Neural crest cell (in vitro differentiated cells): ENCODE measurements at regions not wholly inside any gene's neighbourhood (a gene's known extent, or its start where the extent isn't known, plus 50 kb on each side); places are given as distances from the start of the nearest gene placed in this dataset.

ENCODE experiments used
- DNase-seq: peaks from one replicate; pipeline ENCODE4 v3.0.0; 2021; ENCODE audit warnings: low read depth, mixed read lengths, low spot score
- H3K27ac Mint-ChIP-seq: one replicate; pipeline ENCODE4 v1.8.0; 2021; ENCODE audit warnings: mild to moderate bottlenecking, mixed read lengths; ENCODE audit not compliant: unreplicated experiment
- H3K27me3 Mint-ChIP-seq: 2 replicates; pipeline ENCODE4 v1.8.0; 2021; ENCODE audit warnings: low read depth, mild to moderate bottlenecking, mixed read lengths
- H3K36me3 Mint-ChIP-seq: 2 replicates; pipeline ENCODE4 v1.8.0; 2021; ENCODE audit warnings: low read depth, mild to moderate bottlenecking, mixed read lengths
- H3K4me1 Mint-ChIP-seq: 2 replicates; pipeline ENCODE4 v1.8.0; 2021; ENCODE audit warnings: mixed read lengths
- H3K4me3 Mint-ChIP-seq: one replicate; pipeline ENCODE4 v1.8.0; 2021; ENCODE audit warnings: mild to moderate bottlenecking, mixed read lengths
- H3K9me3 Mint-ChIP-seq: 2 replicates; pipeline ENCODE4 v1.8.0; 2021; ENCODE audit warnings: mixed read lengths
- TF ChIP-seq, protein P1 (sequence below): fragments of 200-600 bp; sonication (generic); conservative IDR thresholded peaks from 2 replicates; pipeline ENCODE4 v1.5.0; 2021; ENCODE audit warnings: antibody characterized with exemption, mild to moderate bottlenecking

- Mint-ChIP-seq H3K4me1 (no peaks in the 10 kb centered on the region), H3K36me3 (no peaks in the 10 kb centered on the region), H3K27ac (no peak overlapping the region), H3K4me3 (no peak overlapping the region), H3K9me3 (peaks cover 3% of the 10 kb centered on the region), H3K27me3 (no peaks in the 10 kb centered on the region)
- TF ChIP-seq, protein P1, sequence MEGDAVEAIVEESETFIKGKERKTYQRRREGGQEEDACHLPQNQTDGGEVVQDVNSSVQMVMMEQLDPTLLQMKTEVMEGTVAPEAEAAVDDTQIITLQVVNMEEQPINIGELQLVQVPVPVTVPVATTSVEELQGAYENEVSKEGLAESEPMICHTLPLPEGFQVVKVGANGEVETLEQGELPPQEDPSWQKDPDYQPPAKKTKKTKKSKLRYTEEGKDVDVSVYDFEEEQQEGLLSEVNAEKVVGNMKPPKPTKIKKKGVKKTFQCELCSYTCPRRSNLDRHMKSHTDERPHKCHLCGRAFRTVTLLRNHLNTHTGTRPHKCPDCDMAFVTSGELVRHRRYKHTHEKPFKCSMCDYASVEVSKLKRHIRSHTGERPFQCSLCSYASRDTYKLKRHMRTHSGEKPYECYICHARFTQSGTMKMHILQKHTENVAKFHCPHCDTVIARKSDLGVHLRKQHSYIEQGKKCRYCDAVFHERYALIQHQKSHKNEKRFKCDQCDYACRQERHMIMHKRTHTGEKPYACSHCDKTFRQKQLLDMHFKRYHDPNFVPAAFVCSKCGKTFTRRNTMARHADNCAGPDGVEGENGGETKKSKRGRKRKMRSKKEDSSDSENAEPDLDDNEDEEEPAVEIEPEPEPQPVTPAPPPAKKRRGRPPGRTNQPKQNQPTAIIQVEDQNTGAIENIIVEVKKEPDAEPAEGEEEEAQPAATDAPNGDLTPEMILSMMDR: no peak
- no peak for DNase-seq
These were observed 1208.8 kb upstream of the LRRTM1 start for GRCh38 chr2:81513328-81513727.

DNA sequence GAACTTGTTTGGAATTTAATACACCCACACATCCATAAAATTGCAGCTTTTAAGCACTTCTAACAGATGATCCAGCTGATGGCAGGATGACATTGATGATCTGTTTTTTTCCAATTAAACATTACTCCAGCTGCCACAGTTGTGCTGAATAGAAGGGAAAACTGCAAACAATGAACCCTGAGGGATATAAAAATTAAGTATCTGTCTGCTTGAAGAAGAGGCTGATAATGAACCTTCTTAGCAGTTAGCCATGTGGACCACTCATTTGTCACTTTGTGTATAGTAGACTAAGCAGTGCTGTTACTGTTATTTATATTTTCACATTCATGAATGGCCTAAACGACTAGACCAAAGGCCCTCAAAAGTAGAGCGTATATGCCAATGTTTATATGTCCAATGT, 1201.0 kb upstream of the LRRTM1 start:
- Mint-ChIP-seq H3K4me1 (no peaks in the 10 kb centered on the region), H3K4me3 (no peak overlapping the region), H3K27me3 (no peaks in the 10 kb centered on the region), H3K27ac (no peak overlapping the region), H3K9me3 (peaks cover 3% of the 10 kb centered on the region), H3K36me3 (no peaks in the 10 kb centered on the region)
- no peak for DNase-seq
- TF ChIP-seq, protein P1: no peak

DNA sequence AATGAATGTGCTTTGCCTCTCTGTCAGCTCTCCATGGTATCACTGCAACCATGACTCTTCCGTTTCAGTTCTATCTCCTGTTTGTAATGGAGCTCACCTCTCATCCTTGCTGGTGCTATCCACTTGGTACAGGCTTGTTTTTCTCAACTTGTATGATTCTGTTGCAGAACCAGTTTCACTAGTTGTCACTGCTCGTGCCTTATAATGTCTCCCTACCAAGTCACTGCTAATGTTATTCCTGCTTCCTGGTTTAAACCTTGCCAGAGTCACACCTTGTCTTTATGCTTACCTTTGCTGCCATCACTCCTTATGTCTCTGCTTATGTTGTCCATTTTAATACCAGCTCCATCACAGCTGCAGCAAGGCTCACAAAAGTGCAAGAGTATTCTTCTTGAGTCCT, 1191.0 kb upstream of the LRRTM1 start:
- Mint-ChIP-seq H3K27me3 (no peaks in the 10 kb centered on the region), H3K4me3 (no peak overlapping the region), H3K4me1 (no peaks in the 10 kb centered on the region), H3K27ac (no peak overlapping the region), H3K36me3 (no peaks in the 10 kb centered on the region), H3K9me3 (peaks cover 3% of the 10 kb centered on the region)
- no peak for DNase-seq
- TF ChIP-seq, protein P1: no peak

DNA sequence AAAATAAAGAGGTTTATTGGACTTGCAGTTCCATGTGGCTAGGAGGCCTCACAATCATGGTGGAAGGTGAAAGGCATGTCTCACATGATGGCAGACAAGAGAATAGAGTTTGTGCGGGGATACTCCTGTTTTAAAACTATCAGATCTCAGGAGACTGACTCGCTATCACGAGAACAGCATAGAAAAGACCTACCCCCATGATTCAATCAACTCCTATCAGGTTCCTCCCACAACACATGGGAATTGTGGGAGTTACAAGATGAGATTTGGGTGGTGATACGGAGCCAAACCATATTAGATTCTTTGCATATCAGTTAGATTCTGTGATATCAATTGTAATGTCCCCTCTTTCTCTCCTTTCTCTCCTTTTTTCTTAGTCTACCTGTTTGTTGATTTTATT, 1178.7 kb upstream of the LRRTM1 start:
- Mint-ChIP-seq H3K9me3 (peaks cover 6% of the 10 kb centered on the region), H3K4me1 (no peaks in the 10 kb centered on the region), H3K36me3 (no peaks in the 10 kb centered on the region), H3K4me3 (no peak overlapping the region), H3K27ac (no peak overlapping the region), H3K27me3 (no peaks in the 10 kb centered on the region)
- TF ChIP-seq, protein P1: no peak
- no peak for DNase-seq

DNA sequence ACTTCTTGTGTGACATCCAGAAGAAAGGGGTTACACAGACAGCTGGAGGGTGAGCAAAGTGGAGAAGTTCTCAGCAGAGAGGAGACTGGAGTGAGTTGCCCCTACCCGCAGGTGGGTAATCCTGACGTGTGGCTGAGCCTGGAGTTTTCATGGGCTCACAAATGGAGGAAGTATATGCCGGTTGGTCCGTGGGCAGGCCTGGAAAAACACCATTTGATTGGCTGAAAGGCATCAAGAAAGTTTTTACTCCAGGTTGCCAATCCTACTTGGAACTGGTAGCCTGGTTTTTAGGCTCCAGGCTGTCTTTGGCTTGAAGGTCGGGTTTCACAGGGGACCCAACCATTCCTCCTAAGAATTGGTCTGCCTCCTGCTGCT, 1177.4 kb upstream of the LRRTM1 start:
- Mint-ChIP-seq H3K9me3 (peaks cover 10% of the 10 kb centered on the region), H3K27ac (no peak overlapping the region), H3K36me3 (no peaks in the 10 kb centered on the region), H3K4me3 (no peak overlapping the region), H3K27me3 (no peaks in the 10 kb centered on the region), H3K4me1 (no peaks in the 10 kb centered on the region)
- no peak for DNase-seq
- TF ChIP-seq, protein P1: no peak
